Ecto neural progenitor cell (in vitro differentiated cells): ENCODE measurements at regions not wholly inside any gene's neighbourhood (a gene's known extent, or its start where the extent isn't known, plus 50 kb on each side); places are given as distances from the start of the nearest gene placed in this dataset.
"Not testable (repeated sequence)": the region's sequence is repeated elsewhere in the genome, so short reads cannot be mapped to it uniquely, and the experiment has no call there.

ENCODE experiments used
- DNase-seq: peaks from one replicate; pipeline ENCODE4 v3.0.0-alpha.2; 2018; ENCODE audit warnings: low spot score

- DNase-seq = no peak
Observed at GRCh38 chr17:68700421-68700820, 99.3 kb upstream of the FAM20A start.

- no peak for DNase-seq
Observed at GRCh38 chr17:68699936-68700335, 98.8 kb upstream of the FAM20A start.

- no peak for DNase-seq
Observed at GRCh38 chr17:68698746-68699145, 97.6 kb upstream of the FAM20A start.

GRCh38 chr17:68697850-68698361 lies 96.7 kb upstream of the FAM20A start:
- no peak for DNase-seq

- no peak for DNase-seq
Observed at GRCh38 chr17:68695659-68696058, 94.5 kb upstream of the FAM20A start.

GRCh38 chr17:68694791-68695485 lies 93.8 kb upstream of the FAM20A start:
- no peak for DNase-seq

GRCh38 chr17:68693896-68694295 lies 92.7 kb upstream of the FAM20A start:
- DNase-seq = no peak

GRCh38 chr17:68693466-68693865 lies 92.3 kb upstream of the FAM20A start:
- DNase-seq = no peak

GRCh38 chr17:68686108-68686988 lies 85.2 kb upstream of the FAM20A start:
- no peak for DNase-seq

- no peak for DNase-seq
Observed at GRCh38 chr17:68684949-68685357, 83.8 kb upstream of the FAM20A start.

- DNase-seq = no peak
Observed at GRCh38 chr17:68682903-68683302, 81.7 kb upstream of the FAM20A start.

- DNase-seq = no peak
Observed at GRCh38 chr17:68679882-68680281, 78.7 kb upstream of the FAM20A start.

GRCh38 chr17:68676856-68677255 lies 75.7 kb upstream of the FAM20A start:
- DNase-seq = no peak

GRCh38 chr17:68675723-68676122 lies 74.6 kb upstream of the FAM20A start:
- DNase-seq = no peak

GRCh38 chr17:68674029-68674925 lies 73.1 kb upstream of the FAM20A start:
- DNase-seq = no peak

- no peak for DNase-seq
Observed at GRCh38 chr17:68670967-68671693, 70.0 kb upstream of the FAM20A start.

- DNase-seq = not testable (repeated sequence)
Observed at GRCh38 chr17:68666438-68666837, 65.3 kb upstream of the FAM20A start.

GRCh38 chr17:68665373-68665772 lies 64.2 kb upstream of the FAM20A start:
- no peak for DNase-seq

- no peak for DNase-seq
Observed at GRCh38 chr17:68662479-68662878, 61.3 kb upstream of the FAM20A start.

- DNase-seq = no peak
Observed at GRCh38 chr17:68662037-68662432, 60.9 kb upstream of the FAM20A start.

- DNase-seq = no peak
Observed at GRCh38 chr17:68661265-68662036, 60.3 kb upstream of the FAM20A start.
